ENCODE measurements at regions not wholly inside any gene's neighbourhood (a gene's known extent, or its start where the extent isn't known, plus 50 kb on each side); places are given as distances from the start of the nearest gene placed in this dataset.

DNA sequence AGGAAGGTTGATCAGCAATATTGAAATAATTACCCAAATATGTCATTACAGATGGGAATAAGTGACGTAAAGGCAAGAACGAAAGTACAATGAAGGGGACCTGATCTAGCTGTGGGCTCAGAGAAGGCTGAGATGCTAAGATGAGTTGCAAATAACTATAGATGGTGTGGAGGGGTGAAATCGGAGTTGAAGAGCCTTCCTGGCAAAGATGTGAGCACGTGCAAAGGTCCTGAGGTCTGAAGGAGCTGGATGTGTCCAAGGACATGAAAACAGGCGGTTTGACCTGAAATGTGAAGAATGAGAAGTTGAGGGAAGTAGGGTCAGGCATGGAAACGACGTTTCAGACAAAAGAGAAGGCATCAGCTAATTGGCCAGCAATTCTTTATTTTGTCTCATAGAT lies 61.6 kb upstream of the SLC45A1 start:
- H4K20me1 ChIP-seq (ENCODE audit: insufficient read depth, low read length): no peaks in the 10 kb centered on the region
- no peaks in the 10 kb centered on the region for H3K79me2 ChIP-seq (ENCODE audit: insufficient read depth, low read length)
- H3K4me1 ChIP-seq (ENCODE audit: insufficient read depth, low read length, severe bottlenecking): no peaks in the 10 kb centered on the region
- H2AFZ ChIP-seq (ENCODE audit: low read length): no peak overlapping the region
- H3K9ac ChIP-seq (ENCODE audit: low read length): no peak overlapping the region
- no peaks in the 10 kb centered on the region for H3K9me2 ChIP-seq (ENCODE audit: low read depth, low read length)
- H3F3A ChIP-seq (ENCODE audit: insufficient read depth, low read length): no peaks in the 10 kb centered on the region
- H3K27ac ChIP-seq (ENCODE audit: low read depth, low read length, poor library complexity, severe bottlenecking): no peak overlapping the region
- H3K36me3 ChIP-seq (ENCODE audit: insufficient read depth, low read length): no peaks in the 10 kb centered on the region
- H3K27me3 ChIP-seq (ENCODE audit: insufficient read depth, low read length): no peaks in the 10 kb centered on the region
- H3K4me3 ChIP-seq (ENCODE audit: low read depth, low read length, poor library complexity, severe bottlenecking): no peak overlapping the region
- H3K4me2 ChIP-seq (ENCODE audit: low read length): no peak overlapping the region
- H3K9me3 ChIP-seq (ENCODE audit: low read length): no peaks in the 10 kb centered on the region
- TF ChIP-seq, protein P1, sequence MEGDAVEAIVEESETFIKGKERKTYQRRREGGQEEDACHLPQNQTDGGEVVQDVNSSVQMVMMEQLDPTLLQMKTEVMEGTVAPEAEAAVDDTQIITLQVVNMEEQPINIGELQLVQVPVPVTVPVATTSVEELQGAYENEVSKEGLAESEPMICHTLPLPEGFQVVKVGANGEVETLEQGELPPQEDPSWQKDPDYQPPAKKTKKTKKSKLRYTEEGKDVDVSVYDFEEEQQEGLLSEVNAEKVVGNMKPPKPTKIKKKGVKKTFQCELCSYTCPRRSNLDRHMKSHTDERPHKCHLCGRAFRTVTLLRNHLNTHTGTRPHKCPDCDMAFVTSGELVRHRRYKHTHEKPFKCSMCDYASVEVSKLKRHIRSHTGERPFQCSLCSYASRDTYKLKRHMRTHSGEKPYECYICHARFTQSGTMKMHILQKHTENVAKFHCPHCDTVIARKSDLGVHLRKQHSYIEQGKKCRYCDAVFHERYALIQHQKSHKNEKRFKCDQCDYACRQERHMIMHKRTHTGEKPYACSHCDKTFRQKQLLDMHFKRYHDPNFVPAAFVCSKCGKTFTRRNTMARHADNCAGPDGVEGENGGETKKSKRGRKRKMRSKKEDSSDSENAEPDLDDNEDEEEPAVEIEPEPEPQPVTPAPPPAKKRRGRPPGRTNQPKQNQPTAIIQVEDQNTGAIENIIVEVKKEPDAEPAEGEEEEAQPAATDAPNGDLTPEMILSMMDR (IDR thresholded peaks at IDR 0.05; ENCODE audit: low read length): no peak
- TF ChIP-seq EZH2 (IDR thresholded peaks at IDR 0.05; ENCODE audit: borderline replicate concordance, low read length): no peak

GRCh38 chr1:8255712-8256111 lies 62.2 kb upstream of the SLC45A1 start:
- no peaks in the 10 kb centered on the region for H3K9me3 ChIP-seq (ENCODE audit: low read length)
- no peaks in the 10 kb centered on the region for H3K79me2 ChIP-seq (ENCODE audit: insufficient read depth, low read length)
- H3F3A ChIP-seq (ENCODE audit: insufficient read depth, low read length): no peaks in the 10 kb centered on the region
- no peak overlapping the region for H3K9ac ChIP-seq (ENCODE audit: low read length)
- no peak overlapping the region for H2AFZ ChIP-seq (ENCODE audit: low read length)
- no peak overlapping the region for H3K27ac ChIP-seq (ENCODE audit: low read depth, low read length, poor library complexity, severe bottlenecking)
- TF ChIP-seq, protein P1 (IDR thresholded peaks at IDR 0.05; ENCODE audit: low read length): no peak
- TF ChIP-seq EZH2 (IDR thresholded peaks at IDR 0.05; ENCODE audit: borderline replicate concordance, low read length): no peak
- H3K27me3 ChIP-seq (ENCODE audit: insufficient read depth, low read length): no peaks in the 10 kb centered on the region
- no peaks in the 10 kb centered on the region for H4K20me1 ChIP-seq (ENCODE audit: insufficient read depth, low read length)
- H3K4me2 ChIP-seq (ENCODE audit: low read length): no peak overlapping the region
- H3K9me2 ChIP-seq (ENCODE audit: low read depth, low read length): no peaks in the 10 kb centered on the region
- no peaks in the 10 kb centered on the region for H3K4me1 ChIP-seq (ENCODE audit: insufficient read depth, low read length, severe bottlenecking)
- no peaks in the 10 kb centered on the region for H3K36me3 ChIP-seq (ENCODE audit: insufficient read depth, low read length)
- no peak overlapping the region for H3K4me3 ChIP-seq (ENCODE audit: low read depth, low read length, poor library complexity, severe bottlenecking)

- Histone ChIP-seq H3K4me3 (ENCODE audit: low read depth, low read length, poor library complexity, severe bottlenecking) (no peak overlapping the region), H4K20me1 (ENCODE audit: insufficient read depth, low read length) (no peaks in the 10 kb centered on the region), H3K27me3 (ENCODE audit: insufficient read depth, low read length) (no peaks in the 10 kb centered on the region), H2AFZ (ENCODE audit: low read length) (no peak overlapping the region), H3K27ac (ENCODE audit: low read depth, low read length, poor library complexity, severe bottlenecking) (no peak overlapping the region), H3K4me1 (ENCODE audit: insufficient read depth, low read length, severe bottlenecking) (no peaks in the 10 kb centered on the region), H3K9ac (ENCODE audit: low read length) (no peak overlapping the region), H3K4me2 (ENCODE audit: low read length) (no peak overlapping the region), H3K9me3 (ENCODE audit: low read length) (no peaks in the 10 kb centered on the region), H3F3A (ENCODE audit: insufficient read depth, low read length) (no peaks in the 10 kb centered on the region), H3K79me2 (ENCODE audit: insufficient read depth, low read length) (no peaks in the 10 kb centered on the region), H3K36me3 (ENCODE audit: insufficient read depth, low read length) (no peaks in the 10 kb centered on the region), H3K9me2 (ENCODE audit: low read depth, low read length) (no peaks in the 10 kb centered on the region)
- no peak for TF ChIP-seq EZH2 (IDR thresholded peaks at IDR 0.05; ENCODE audit: borderline replicate concordance, low read length)
- TF ChIP-seq, protein P1 (IDR thresholded peaks at IDR 0.05; ENCODE audit: low read length): no peak
Measured at GRCh38 chr1:8252266-8252951, 65.5 kb upstream of the SLC45A1 start.
